Right hindlimb (tissue), 1 donor: ENCODE measurements at regions not wholly inside any gene's neighbourhood (a gene's known extent, or its start where the extent isn't known, plus 50 kb on each side); places are given as distances from the start of the nearest gene placed in this dataset.

Experiments used
- DNase-seq: peaks from one replicate; pipeline ENCODE4 v3.0.0-alpha.2; 2018

GRCh38 chr10:94194256-94194655 is 168.5 kb downstream of the NOC3L start:
- no peak for DNase-seq

- no peak for DNase-seq
Observed at GRCh38 chr10:94197241-94197640, 165.5 kb downstream of the NOC3L start.

- no peak for DNase-seq
Observed at GRCh38 chr10:94198324-94198723, 164.4 kb downstream of the NOC3L start.

- no peak for DNase-seq
Observed at GRCh38 chr10:94199565-94199964, 163.2 kb downstream of the NOC3L start.

GRCh38 chr10:94200146-94200837 is 162.4 kb downstream of the NOC3L start:
- DNase-seq, result no peak

GRCh38 chr10:94205396-94205831 is 157.3 kb downstream of the NOC3L start:
- peak; percentile 65 for DNase-seq

GRCh38 chr10:94206176-94206575 is 156.6 kb downstream of the NOC3L start:
- DNase-seq, result no peak

- DNase-seq, result no peak
Observed at GRCh38 chr10:94208315-94208714, 154.4 kb downstream of the NOC3L start.

- peak; percentile 67 for DNase-seq
Observed at GRCh38 chr10:94210440-94211168, 152.1 kb downstream of the NOC3L start.

GRCh38 chr10:94211169-94211510 is 151.6 kb downstream of the NOC3L start:
- no peak for DNase-seq

GRCh38 chr10:94213001-94213530 is 149.7 kb downstream of the NOC3L start:
- peak; percentile 39 for DNase-seq

- no peak for DNase-seq
Observed at GRCh38 chr10:94213980-94214379, 148.8 kb downstream of the NOC3L start.

GRCh38 chr10:94214481-94214893 is 148.3 kb downstream of the NOC3L start:
- no peak for DNase-seq

- DNase-seq, result no peak
Observed at GRCh38 chr10:94216201-94216600, 146.5 kb downstream of the NOC3L start.

GRCh38 chr10:94217411-94217810 is 145.3 kb downstream of the NOC3L start:
- no peak for DNase-seq

GRCh38 chr10:94218493-94219183 is 144.1 kb downstream of the NOC3L start:
- no peak for DNase-seq

GRCh38 chr10:94219829-94220228 is 142.9 kb downstream of the NOC3L start:
- no peak for DNase-seq

- DNase-seq, result no peak
Observed at GRCh38 chr10:94220717-94221116, 142.0 kb downstream of the NOC3L start.

- DNase-seq, result peak; percentile 70
Observed at GRCh38 chr10:94223702-94224370, 138.9 kb downstream of the NOC3L start.

GRCh38 chr10:94224656-94225055 is 138.1 kb downstream of the NOC3L start:
- DNase-seq, result no peak

- DNase-seq, result no peak
Observed at GRCh38 chr10:94225589-94225988, 137.2 kb downstream of the NOC3L start.

- DNase-seq, result no peak
Observed at GRCh38 chr10:94230134-94230785, 132.5 kb downstream of the NOC3L start.
